Mammary epithelial cell (primary cell): ENCODE measurements at regions not wholly inside any gene's neighbourhood (a gene's known extent, or its start where the extent isn't known, plus 50 kb on each side); places are given as distances from the start of the nearest gene placed in this dataset.

Source experiments
- EZH2 ChIP-seq: IDR thresholded peaks from 2 replicates; pipeline ENCODE4 v1.6.1; 2012; ENCODE audit warnings: low read length, inconsistent platforms, borderline replicate concordance
- TF ChIP-seq, protein P1 (sequence below), 2 donors: IDR thresholded peaks in 1 of 2; conservative IDR thresholded peaks in 1 of 2; 2 replicates each; pipeline ENCODE4 v1.5.1; 2011 to 2012; ENCODE audit warnings: inconsistent platforms in 2 of 2, low read length in 2 of 2, mild to moderate bottlenecking in 2 of 2, control low read depth in 1 of 2, low read depth in 1 of 2; ENCODE audit not compliant: insufficient read depth in 1 of 2; ENCODE audit errors: extremely low read depth in 1 of 2

DNA sequence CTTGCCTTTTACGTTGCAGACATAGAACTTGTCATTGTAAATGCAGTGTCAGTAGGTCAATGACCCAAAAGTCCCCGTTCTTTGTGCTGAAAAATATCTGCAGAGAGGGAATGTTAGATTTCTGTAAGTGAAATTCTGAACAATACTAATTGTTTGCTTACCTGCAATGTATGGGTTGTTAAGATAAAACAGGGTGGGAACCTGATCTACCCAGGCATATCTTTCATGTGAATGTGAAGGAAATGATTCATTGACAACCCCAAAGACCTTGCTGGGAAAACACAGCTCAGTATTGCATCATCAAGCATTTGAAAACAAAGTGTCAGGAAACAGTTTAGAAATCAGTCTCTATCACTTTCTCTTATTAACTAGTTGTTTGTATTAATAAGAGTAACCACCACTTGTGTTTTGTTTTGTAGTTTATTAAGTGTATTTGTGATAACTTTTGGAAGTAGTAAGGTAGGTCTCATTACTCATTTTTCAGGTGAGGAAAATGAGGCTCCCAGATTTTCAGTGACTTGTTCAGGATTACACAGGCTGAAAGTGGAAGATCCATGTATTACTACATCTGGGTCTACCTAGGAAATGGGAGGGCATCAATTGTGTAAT lies 57.9 kb upstream of the SLC38A2 start:
- TF ChIP-seq, protein P1, sequence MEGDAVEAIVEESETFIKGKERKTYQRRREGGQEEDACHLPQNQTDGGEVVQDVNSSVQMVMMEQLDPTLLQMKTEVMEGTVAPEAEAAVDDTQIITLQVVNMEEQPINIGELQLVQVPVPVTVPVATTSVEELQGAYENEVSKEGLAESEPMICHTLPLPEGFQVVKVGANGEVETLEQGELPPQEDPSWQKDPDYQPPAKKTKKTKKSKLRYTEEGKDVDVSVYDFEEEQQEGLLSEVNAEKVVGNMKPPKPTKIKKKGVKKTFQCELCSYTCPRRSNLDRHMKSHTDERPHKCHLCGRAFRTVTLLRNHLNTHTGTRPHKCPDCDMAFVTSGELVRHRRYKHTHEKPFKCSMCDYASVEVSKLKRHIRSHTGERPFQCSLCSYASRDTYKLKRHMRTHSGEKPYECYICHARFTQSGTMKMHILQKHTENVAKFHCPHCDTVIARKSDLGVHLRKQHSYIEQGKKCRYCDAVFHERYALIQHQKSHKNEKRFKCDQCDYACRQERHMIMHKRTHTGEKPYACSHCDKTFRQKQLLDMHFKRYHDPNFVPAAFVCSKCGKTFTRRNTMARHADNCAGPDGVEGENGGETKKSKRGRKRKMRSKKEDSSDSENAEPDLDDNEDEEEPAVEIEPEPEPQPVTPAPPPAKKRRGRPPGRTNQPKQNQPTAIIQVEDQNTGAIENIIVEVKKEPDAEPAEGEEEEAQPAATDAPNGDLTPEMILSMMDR (conservative IDR thresholded peaks at IDR 0.05 in 1 of 2, IDR thresholded peaks at IDR 0.05 in 1 of 2; ENCODE audit: extremely low read depth in 1 of 2, insufficient read depth in 1 of 2, low read depth in 1 of 2, low read length in 2 of 2): no peak
- TF ChIP-seq EZH2: no peak
